NCI-H345 (cell line): ENCODE measurements at regions not wholly inside any gene's neighbourhood (a gene's known extent, or its start where the extent isn't known, plus 50 kb on each side); places are given as distances from the start of the nearest gene placed in this dataset.

ENCODE experiments used
- DNase-seq: peaks from one replicate; lab custom pipeline; 2025; lab: John Stamatoyannopoulos, UW

DNA sequence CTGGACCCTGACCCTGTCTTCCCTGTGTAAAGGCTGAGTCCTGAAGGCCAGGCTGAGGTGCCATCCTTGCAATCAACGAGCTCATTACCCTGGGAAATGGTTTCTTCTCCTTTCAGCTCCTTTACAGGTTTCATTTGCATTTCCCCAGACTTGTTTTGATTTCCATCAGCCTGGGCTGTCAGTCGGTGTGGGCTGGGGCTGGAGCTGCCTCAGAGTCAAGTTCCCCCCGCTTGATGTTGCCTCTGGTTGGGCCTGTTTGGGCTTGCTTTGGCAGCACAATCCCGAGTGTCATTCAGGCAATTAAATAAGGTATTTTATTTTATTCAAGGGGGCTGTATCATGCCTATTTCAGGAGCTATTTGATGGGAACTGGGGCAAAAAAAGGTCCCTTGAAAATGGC is 424.9 kb downstream of the INSC start:
- DNase-seq: peak; percentile 25

- no peak for DNase-seq
Observed at GRCh38 chr11:15541079-15541478, 426.4 kb downstream of the INSC start.

- no peak for DNase-seq
Observed at GRCh38 chr11:15544353-15544752, 429.6 kb downstream of the INSC start.

DNA sequence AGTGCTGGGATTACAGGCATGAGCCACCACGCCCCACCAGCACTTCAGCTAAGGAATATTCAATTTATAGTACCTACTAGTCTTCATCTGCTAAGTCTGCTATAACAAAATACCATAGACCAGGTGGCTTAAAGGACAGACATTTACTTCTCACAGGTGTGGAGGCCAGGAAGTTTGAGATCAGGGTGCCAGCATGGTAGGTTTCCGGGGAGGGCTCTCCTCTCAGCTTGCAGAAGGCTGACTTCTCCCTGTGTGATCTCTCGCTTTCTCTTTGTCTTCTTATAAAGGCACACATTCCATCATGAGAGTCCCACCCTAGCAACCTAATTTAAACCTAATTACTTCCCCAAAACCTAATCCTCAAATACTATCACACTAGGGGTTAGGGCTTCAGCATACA is 433.0 kb downstream of the INSC start:
- no peak for DNase-seq

GRCh38 chr11:15551901-15552851 is 437.5 kb downstream of the INSC start:
- DNase-seq: no peak

GRCh38 chr11:15555161-15555560 is 440.4 kb downstream of the INSC start:
- no peak for DNase-seq

GRCh38 chr11:15557457-15558230 is 442.9 kb downstream of the INSC start:
- DNase-seq: no peak

DNA sequence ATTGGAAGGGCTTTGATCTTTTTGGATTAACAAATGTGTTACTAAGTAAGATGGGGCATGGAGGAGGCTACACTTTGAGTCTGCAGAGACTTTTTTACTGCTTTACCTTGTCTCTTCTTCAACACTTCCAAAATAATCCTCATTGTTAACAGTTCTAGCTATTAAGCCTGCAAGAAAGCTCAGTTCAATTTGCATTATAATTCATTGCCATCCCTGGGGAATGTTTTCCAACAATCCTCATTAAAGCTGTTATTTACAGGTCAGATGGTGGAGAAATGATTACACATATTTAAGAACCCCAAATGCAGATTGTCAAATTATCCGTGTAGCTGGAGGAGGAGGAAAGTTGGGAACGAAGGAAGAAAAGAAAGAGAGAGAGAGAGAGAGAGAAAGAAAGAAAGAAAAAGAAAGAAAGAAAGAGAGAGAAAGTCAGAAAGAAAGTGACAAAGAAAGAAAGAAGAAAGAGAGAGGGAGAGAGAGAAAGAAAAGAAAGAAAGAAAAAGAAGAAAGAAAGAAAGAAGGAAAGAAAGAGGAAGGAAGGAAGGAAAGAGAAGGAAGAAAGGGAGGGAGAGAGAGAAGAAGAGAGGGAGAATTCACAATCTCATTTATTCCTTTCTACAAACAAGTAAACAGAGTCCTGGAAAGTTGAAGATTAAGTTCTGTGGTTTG is 443.9 kb downstream of the INSC start:
- DNase-seq: no peak

GRCh38 chr11:15560689-15561467 is 446.2 kb downstream of the INSC start:
- DNase-seq: no peak

- DNase-seq: no peak
Observed at GRCh38 chr11:15562230-15562629, 447.5 kb downstream of the INSC start.

- DNase-seq: peak; percentile 82
Observed at GRCh38 chr11:15563054-15563453, 448.3 kb downstream of the INSC start.

- DNase-seq: peak; percentile 94
Observed at GRCh38 chr11:15565880-15566279, 451.2 kb downstream of the INSC start.

- DNase-seq: peak; percentile 89
Observed at GRCh38 chr11:15568440-15568839, 453.7 kb downstream of the INSC start.

DNA sequence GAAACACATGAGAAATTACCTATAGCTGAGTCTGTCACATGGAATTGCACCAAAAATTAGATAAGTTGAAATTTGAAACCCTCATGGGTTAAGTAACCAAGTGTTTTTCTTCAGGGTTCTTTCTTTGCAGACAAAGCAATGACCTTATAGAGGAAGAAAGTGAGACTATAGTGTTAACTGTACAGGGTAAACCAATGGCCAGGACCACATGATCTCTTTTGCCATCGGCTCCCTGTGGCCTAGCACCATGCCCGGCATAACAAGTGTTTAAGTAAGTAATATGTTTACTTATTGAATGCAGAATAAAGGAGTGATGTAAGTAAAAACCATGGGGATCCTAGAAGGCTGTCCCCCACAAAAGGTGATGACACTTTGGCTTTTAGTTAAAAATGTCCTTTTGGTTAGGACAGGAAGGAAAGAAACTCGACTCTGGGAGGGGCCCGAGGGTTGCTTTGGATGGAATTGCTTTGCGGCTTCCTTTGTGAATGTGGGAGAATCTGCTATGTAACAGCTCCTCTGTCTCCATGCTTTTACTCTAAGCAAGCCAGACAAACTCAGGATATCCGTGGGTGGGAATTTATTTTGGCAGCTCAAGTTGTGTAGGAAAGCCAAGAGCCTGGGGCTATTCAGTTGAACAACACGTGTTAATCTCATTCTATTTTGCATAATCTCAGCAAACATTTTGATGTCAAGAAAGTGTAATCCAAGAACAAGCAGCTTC is 454.7 kb downstream of the INSC start:
- DNase-seq: peak; percentile 78

DNA sequence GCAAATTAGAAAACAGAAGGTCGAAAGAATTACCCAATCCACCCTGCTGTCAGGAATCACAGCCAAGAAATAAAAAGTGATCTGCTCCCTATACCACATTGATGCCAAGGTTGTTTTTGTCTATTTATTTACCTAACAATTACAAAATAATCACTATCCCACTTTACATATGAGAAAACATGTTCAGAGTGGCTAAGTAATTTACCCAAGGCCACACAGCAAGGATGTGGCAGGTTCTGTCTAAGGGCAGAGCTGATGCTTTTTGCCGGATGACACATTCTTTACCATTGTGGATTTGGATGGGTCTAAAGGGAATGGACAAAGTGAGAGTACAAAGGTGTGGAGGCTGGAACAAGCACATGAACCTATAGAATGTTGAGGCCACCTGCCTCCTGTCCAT is 460.7 kb downstream of the INSC start:
- DNase-seq: no peak

DNA sequence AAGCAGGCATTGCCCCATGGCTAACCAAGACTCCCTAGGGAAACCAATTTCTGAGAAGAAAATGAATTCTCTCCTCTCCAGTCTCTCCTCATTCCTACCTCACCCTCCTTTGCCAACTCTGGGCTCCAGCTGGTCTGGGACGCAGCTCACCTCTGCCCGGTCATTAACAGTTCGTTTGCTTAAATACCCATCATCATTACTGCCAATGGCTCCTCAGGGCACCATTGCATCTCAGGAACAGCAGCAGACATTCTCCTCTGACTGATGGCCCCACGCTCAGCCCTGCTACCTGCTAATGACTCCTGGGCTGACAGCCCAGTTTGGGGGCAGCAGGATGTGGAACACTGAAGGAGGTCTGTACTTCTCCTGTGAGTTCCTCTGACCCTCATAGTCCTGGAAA is 462.0 kb downstream of the INSC start:
- DNase-seq: no peak

DNA sequence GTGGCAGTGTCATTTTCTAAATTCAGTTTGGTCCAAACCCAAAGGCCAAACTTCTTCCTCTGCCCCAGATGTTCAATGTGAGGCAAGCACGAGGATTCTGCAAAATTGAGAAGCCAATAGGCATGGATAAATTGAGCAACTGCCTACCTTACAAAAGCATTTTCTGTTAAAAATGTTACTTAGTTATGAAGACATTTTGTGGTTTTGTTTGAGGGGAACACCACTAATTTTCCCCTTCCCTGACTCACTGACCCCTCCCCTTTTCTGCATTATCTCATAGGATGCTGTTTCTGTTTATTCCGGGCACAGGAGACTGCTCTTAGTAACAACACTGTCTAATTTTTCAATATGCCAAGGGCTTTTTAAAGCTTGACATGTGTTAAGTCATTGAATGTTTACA is 462.8 kb downstream of the INSC start:
- no peak for DNase-seq

- no peak for DNase-seq
Observed at GRCh38 chr11:15579287-15580001, 464.7 kb downstream of the INSC start.

- DNase-seq: no peak
Observed at GRCh38 chr11:15580056-15580774, 465.5 kb downstream of the INSC start.

DNA sequence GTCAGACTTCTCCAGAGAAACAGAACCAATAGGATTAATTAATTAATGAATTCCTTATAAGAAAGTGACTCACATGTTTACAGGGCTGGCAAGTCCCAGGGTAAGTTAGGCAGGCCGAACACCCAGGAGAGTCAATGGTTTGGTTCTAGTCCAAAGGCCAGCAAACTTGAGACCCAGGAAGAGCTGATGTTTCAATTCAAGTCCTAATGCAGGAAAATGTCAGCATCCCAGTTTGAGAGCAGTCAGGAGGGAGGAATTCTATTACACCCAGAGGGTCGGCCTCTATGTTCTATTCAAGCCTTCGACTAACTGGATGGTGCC is 466.0 kb downstream of the INSC start:
- DNase-seq: no peak
